ENCODE measurements at regions not wholly inside any gene's neighbourhood (a gene's known extent, or its start where the extent isn't known, plus 50 kb on each side); places are given as distances from the start of the nearest gene placed in this dataset.

GRCh38 chr10:128483216-128483615 lies 357.0 kb upstream of the MKI67 start:
- no peak for TF ChIP-seq CTCF (IDR thresholded peaks at IDR 0.05; ENCODE audit: low read depth, low read length, poor library complexity, severe bottlenecking)
- no peak for TF ChIP-seq EZH2phosphoT487 (IDR thresholded peaks at IDR 0.05; ENCODE audit: borderline replicate concordance, low read length)

Data from DOHH2 (cell line).